Upper lobe of right lung (tissue), 1 donor: ENCODE measurements at regions not wholly inside any gene's neighbourhood (a gene's known extent, or its start where the extent isn't known, plus 50 kb on each side); places are given as distances from the start of the nearest gene placed in this dataset.
"Not testable (repeated sequence)": the region's sequence is repeated elsewhere in the genome, so short reads cannot be mapped to it uniquely, and the experiment has no call there.

Source experiments
- ATAC-seq: fragments of 200-7000 bp; cut with Tn5 transposase; one replicate; pipeline ENCODE4 v1.9.1; 2020; ENCODE audit warnings: mild to moderate bottlenecking, moderate library complexity
- DNase-seq: peaks from one replicate; pipeline ENCODE4 v3.0.0-alpha.2; 2020
- H3K27ac ChIP-seq: fragments of 200-600 bp; one replicate; pipeline ENCODE4 v1.8.0; 2022
- H3K27me3 ChIP-seq: fragments of 200-600 bp; one replicate; pipeline ENCODE4 v1.8.0; 2022; ENCODE audit warnings: mild to moderate bottlenecking
- H3K36me3 ChIP-seq: fragments of 200-600 bp; one replicate; pipeline ENCODE4 v1.8.0; 2022
- H3K4me1 ChIP-seq: fragments of 200-600 bp; one replicate; pipeline ENCODE4 v1.8.0; 2022
- H3K4me3 ChIP-seq: fragments of 200-600 bp; one replicate; pipeline ENCODE4 v1.8.0; 2022; ENCODE audit warnings: mild to moderate bottlenecking
- H3K9me3 ChIP-seq: fragments of 200-600 bp; one replicate; pipeline ENCODE4 v1.8.0; 2022
- intact Hi-C: fragments of 100-400 bp; cut with DNase I; formaldehyde crosslinking; loops from one replicate; pipeline ENCODE4 v1.11.0; 2022
- TF ChIP-seq, protein P1 (sequence below): fragments of 200-600 bp; IDR thresholded peaks from one replicate; pipeline ENCODE4 v1.8.0; 2022; ENCODE audit warnings: antibody characterized with exemption
- donor health status: DM: no; HTN: yes; CAD: no; lungs with severe emphysema.

DNA sequence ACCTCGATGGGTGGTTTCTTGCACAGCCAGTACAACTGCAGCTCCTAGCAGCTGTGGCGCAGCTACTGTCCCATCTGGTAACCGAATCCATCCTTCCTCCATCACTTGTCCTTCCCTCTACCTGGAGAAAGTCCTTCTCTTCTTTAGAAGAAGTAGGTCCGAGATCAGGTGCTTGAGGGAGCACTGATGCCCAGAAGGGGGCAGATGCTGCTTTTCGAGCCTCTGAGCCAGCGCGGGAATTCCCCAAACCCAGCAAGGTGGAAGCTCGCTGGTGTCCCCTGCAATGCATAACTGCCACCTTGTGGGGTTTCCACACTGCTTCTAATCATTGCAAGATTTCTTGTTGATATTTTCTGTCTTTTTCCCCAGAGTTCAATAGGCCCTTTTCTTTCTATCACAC is 127.4 kb downstream of the ADRA2C start:
- H3K27me3 ChIP-seq, H3K4me3 ChIP-seq, ATAC-seq, H3K4me1 ChIP-seq, H3K9me3 ChIP-seq, H3K27ac ChIP-seq, intact Hi-C loops, H3K36me3 ChIP-seq: not testable (repeated sequence)
- TF ChIP-seq, protein P1, sequence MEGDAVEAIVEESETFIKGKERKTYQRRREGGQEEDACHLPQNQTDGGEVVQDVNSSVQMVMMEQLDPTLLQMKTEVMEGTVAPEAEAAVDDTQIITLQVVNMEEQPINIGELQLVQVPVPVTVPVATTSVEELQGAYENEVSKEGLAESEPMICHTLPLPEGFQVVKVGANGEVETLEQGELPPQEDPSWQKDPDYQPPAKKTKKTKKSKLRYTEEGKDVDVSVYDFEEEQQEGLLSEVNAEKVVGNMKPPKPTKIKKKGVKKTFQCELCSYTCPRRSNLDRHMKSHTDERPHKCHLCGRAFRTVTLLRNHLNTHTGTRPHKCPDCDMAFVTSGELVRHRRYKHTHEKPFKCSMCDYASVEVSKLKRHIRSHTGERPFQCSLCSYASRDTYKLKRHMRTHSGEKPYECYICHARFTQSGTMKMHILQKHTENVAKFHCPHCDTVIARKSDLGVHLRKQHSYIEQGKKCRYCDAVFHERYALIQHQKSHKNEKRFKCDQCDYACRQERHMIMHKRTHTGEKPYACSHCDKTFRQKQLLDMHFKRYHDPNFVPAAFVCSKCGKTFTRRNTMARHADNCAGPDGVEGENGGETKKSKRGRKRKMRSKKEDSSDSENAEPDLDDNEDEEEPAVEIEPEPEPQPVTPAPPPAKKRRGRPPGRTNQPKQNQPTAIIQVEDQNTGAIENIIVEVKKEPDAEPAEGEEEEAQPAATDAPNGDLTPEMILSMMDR = peak; percentile 32
- peak; percentile 48 for DNase-seq

DNA sequence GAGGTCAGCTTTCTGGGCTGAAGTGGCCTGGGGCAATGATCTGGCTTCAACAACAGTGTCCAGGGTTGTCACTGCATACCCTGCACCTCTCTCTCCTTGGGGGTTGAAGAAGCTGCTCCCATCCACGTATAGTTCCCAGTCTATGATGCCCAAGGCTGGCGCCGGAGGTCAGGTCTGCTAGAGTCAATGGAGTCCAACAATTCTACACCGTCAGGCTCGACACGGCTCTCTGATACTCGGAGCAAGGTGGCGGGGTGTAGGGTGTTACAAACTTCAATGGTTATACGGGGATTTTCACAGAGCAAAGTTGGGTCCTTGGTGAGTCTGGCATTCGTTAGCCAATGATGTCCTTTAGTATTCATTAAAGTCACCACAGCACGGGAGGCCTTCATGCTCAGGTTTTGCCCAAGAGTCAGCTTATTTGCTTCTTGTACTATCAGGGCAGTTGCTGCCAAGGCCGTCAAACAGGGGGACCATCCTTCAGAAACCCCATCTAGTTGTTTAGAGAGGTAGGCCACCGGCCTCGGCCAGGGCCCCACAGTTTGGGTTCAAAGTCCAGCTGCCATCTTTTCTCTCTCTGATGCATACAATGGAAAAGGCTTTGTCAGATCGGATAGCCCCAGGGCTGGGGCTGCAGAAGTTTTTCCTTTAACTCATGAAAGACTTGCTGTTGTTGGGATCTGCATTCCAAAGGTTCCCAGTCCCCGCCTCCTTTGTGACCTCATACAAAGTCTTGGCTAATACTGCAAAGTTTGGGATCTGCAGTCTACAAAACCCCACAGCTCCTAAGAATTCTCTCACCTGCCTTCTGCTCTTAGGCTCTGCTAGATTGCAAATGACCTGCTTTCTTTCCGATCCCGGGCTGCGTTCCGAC is 128.1 kb downstream of the ADRA2C start:
- H3K4me3 ChIP-seq, H3K36me3 ChIP-seq, H3K27ac ChIP-seq, H3K4me1 ChIP-seq, DNase-seq, H3K27me3 ChIP-seq, intact Hi-C loops, H3K9me3 ChIP-seq, ATAC-seq: not testable (repeated sequence)

DNA sequence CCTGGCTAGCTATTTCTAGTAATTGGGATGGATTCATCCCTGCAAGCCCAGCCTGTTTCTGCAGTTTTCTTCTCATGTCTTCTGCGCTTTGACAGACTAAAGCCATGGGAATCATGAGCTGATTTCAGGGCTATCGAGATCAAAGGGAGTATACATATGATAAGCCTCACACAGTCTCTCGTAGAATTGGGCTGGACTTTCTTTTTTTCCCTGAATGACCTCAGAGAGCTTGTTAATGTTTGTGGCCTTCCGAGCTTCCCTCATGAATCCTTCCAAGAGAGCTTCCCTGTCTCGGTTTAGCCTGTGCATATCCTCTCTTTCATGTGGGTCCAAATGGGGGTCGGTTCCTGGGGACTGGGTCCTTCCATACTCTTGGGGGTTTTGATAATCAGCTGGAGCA is 130.3 kb downstream of the ADRA2C start:
- TF ChIP-seq, protein P1 = no peak
- Histone ChIP-seq H3K4me1 (no peaks in the 10 kb centered on the region), H3K27me3 (no peaks in the 10 kb centered on the region), H3K4me3 (no peak overlapping the region), H3K36me3 (no peaks in the 10 kb centered on the region), H3K27ac (no peak overlapping the region), H3K9me3 (no peaks in the 10 kb centered on the region)
- no peak for DNase-seq
- intact Hi-C loops = no loop called here
- no peak for ATAC-seq

DNA sequence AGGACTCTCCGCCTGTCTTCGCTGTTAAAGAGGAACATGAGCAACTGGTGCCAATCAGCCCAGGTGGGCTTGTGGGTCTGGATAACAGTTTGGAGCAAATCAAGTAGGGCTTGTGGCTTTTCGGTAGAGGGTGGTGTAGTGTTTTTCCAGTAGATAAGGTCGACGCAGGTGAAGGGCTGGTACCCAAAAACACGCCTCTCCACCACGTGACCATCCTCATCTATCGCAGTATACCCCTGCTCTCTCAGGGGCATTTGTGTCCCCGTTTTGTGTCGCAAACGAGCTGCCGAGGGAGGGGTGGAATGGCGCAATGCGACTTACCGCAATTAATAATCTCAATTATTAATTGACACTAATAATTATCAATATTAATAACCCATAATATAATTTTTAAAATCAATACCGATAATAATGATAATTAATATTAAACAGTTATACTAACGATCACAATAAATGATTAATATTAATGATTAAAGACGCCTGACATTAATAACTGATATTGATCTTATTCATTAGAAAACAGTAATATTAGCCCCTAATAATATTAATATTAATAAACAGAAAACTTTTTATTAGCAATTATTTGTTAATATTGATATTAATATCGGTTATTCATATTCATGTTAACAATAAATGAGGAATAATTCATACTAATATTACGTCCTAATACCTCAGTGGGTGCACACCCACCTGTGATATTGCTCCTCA is 130.8 kb downstream of the ADRA2C start:
- ATAC-seq, H3K9me3 ChIP-seq, H3K4me1 ChIP-seq, H3K27me3 ChIP-seq, H3K27ac ChIP-seq, intact Hi-C loops, H3K36me3 ChIP-seq, DNase-seq, H3K4me3 ChIP-seq: not testable (repeated sequence)

DNA sequence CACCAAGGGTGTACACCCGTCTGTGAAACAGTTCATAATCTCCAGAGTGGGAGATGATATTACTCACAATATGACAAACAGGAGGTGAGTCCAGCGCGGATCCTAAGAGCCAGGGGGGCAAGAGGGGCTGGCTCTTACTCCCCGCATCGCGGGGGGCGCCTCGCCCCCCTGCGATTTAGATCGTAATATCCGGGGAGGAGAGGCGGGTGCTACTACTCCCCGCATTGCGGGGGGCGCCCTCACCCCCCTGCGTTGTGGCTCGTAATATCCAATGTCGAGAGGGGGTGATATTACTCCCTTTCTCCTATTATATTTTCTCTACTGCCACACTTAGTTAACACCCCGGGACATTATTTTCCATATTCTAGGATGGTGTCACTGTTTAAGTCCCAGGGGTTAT is 131.9 kb downstream of the ADRA2C start:
- ATAC-seq = no peak

DNA sequence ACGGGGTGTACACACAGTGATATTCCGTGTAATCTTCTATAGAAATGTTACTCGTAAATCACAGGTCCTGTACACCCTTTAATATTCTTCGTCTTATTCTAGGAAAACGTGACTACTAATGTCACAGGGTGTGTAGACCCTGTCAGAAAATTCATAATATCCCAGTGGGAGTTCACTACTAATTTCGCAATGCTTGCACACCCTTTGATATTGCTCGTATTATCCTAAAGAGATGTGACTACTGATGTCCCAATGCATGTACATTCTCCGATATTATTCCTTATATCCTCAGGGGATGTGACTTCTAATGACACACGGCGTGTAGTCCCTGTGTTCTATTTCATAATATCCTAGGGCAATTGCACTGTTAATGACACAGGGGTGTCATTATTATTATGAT is 132.7 kb downstream of the ADRA2C start:
- H3K9me3 ChIP-seq, ATAC-seq, H3K36me3 ChIP-seq, H3K4me3 ChIP-seq, DNase-seq, H3K4me1 ChIP-seq, H3K27ac ChIP-seq, intact Hi-C loops, H3K27me3 ChIP-seq: not testable (repeated sequence)

More for the DNA sequence above, 131.9 kb downstream of the ADRA2C start:
- no peaks in the 10 kb centered on the region for H3K27me3 ChIP-seq
- no peaks in the 10 kb centered on the region for H3K9me3 ChIP-seq
- no peaks in the 10 kb centered on the region for H3K4me1 ChIP-seq
- DNase-seq = peak; percentile 46
- TF ChIP-seq, protein P1 = no peak
- no peaks in the 10 kb centered on the region for H3K36me3 ChIP-seq
- intact Hi-C loops = no loop called here
- no peak overlapping the region for H3K4me3 ChIP-seq
- no peak overlapping the region for H3K27ac ChIP-seq

DNA sequence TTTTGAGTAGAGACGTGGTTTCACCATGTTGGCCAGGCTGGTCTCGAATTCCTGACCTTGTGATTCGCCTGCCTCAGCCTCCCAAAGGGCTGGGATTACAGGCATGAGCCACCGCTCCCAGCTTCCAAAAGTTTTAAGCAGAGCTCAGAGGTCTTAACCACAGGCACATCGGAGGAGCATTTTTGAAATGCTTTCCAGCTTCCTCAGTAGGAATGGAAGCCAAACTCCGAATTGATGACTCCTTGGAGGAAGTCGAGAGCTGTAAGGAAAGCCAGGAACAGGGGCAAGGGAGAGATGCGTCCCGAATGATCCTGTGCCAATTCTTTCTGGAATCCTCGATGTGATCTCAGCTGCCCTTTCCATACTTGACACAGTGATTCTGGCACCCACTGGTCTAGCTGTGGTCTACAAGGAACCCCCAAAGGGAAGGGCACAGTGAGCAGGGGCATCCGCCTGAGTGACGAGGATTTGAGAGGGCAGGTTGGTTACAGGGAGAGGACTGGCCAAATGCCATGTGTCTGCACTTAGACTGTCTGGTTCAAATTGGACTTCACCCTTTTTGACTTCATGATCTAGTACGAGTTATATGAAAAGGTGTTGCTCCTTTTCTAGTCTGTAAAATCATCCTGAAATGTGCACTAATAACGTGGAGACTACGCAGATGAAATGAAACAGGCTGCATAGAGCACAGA is 138.2 kb downstream of the ADRA2C start:
- DNase-seq, ATAC-seq, H3K27ac ChIP-seq: not testable (repeated sequence)

DNA sequence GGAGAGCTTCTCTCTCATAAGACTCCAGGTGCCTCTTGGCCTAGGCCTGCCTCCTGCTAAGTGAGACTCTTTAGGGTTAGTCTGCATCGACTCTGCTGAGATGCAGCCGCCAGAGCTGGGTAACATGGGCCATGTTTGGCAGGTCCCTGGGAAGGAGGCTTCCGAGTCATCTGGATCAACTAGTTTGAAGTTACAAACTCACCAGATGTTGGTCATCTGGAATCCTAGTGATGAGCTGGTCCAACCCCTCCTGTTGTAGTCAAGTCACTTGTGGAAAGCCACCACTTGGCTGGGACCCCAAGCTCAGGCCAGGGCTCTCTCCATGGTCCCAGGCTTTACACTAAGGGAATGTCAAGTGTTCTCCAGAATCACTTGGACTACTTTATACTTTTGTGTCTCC is 143.4 kb downstream of the ADRA2C start:
- H3K27me3 ChIP-seq, H3K4me1 ChIP-seq, DNase-seq, ATAC-seq, intact Hi-C loops, H3K9me3 ChIP-seq, H3K27ac ChIP-seq, H3K36me3 ChIP-seq, H3K4me3 ChIP-seq: not testable (repeated sequence)

More for the DNA sequence above, 138.2 kb downstream of the ADRA2C start:
- H3K9me3 ChIP-seq, H3K4me3 ChIP-seq, H3K4me1 ChIP-seq, H3K27me3 ChIP-seq, H3K36me3 ChIP-seq, intact Hi-C loops: not testable (repeated sequence)

DNA sequence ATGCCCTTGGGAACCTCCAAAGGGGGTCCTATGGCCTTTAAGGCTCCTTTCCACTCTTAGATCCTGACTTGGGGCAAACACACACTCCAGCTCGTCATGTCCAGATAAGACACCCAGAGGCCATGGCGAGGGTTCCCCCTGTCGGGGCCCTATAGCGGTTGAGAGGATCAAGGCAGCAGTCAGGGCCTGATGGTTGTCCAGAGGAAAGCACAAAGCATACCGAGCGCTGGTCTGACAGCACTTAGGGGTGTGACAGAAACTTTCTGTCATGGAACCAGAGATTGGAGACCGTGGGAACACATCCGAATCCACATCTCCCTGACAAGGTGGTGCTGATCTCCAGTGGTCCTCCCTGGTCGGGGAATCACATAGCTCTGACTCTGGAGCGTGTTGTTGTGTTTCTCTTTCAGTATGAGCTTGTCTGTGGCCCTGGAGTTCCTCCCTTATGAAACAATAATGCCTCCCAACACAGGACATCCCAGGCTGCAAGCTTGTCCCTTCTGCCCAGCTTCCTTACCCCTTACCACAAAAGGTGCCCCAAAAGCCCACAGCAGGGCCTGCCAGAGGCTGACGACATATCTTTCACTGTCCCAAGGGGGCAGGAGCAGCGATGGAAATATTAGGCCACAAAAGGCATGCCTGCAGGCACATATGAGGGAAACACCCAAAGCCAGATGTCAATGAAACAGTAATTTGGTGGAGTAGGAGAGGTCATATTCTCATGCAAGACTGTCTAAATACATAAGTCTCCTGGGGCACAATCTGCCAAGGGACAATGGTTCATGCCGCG is 144.2 kb downstream of the ADRA2C start:
- H3K4me3 ChIP-seq, H3K36me3 ChIP-seq, H3K27ac ChIP-seq, H3K4me1 ChIP-seq, H3K27me3 ChIP-seq, DNase-seq, ATAC-seq, intact Hi-C loops, H3K9me3 ChIP-seq: not testable (repeated sequence)
